Ovary (tissue), 3 donors: ENCODE measurements at regions not wholly inside any gene's neighbourhood (a gene's known extent, or its start where the extent isn't known, plus 50 kb on each side); places are given as distances from the start of the nearest gene placed in this dataset.

Experiments used
- POLR2A ChIP-seq: fragments of 450-650 bp; IDR thresholded peaks from one replicate; pipeline ENCODE4 v1.6.1; 2017; ENCODE audit warnings: antibody characterized with exemption, mild to moderate bottlenecking, moderate library complexity
- TF ChIP-seq, protein P1 (sequence below), 3 donors: fragments of 450-650 bp in 2 of 3; fragments of 200-600 bp in 1 of 3; IDR thresholded peaks; one replicate each; pipeline versions ENCODE4 v1.5.1 to v1.8.0; 2016 to 2022; ENCODE audit warnings: antibody characterized with exemption in 3 of 3, mild to moderate bottlenecking in 1 of 3
- donor health status: DM: no; HTN: no; CAD: no.

DNA sequence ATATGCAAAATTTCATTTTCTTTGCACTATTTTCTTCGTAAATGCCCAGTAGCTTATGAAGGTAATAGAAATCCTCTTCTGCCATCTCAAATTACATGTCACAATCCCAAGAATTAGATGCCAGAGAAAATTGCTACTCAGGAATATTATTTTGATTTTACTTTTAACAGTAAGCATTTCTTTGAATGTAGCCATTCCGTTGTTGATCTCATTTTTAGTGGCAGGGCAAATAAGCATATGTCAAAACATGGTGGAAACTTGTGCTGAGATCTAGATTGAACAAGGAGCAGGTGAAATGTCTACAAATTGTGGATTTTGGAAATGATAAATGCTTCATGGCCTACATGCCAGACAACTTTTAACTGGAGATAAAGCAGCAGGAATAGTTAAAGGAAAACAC, 291.8 kb downstream of the SDHAF3 start:
- TF ChIP-seq POLR2A, result no peak
- TF ChIP-seq, protein P1, sequence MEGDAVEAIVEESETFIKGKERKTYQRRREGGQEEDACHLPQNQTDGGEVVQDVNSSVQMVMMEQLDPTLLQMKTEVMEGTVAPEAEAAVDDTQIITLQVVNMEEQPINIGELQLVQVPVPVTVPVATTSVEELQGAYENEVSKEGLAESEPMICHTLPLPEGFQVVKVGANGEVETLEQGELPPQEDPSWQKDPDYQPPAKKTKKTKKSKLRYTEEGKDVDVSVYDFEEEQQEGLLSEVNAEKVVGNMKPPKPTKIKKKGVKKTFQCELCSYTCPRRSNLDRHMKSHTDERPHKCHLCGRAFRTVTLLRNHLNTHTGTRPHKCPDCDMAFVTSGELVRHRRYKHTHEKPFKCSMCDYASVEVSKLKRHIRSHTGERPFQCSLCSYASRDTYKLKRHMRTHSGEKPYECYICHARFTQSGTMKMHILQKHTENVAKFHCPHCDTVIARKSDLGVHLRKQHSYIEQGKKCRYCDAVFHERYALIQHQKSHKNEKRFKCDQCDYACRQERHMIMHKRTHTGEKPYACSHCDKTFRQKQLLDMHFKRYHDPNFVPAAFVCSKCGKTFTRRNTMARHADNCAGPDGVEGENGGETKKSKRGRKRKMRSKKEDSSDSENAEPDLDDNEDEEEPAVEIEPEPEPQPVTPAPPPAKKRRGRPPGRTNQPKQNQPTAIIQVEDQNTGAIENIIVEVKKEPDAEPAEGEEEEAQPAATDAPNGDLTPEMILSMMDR (IDR thresholded peaks at IDR 0.05), result no peak
